ENCODE measurements at regions not wholly inside any gene's neighbourhood (a gene's known extent, or its start where the extent isn't known, plus 50 kb on each side); places are given as distances from the start of the nearest gene placed in this dataset.

- no peak for TF ChIP-seq CTCF (IDR thresholded peaks at IDR 0.05)
- TF ChIP-seq POLR2A (IDR thresholded peaks at IDR 0.05) = no peak
Observed at GRCh38 chr5:57335092-57335660, 147.4 kb downstream of the ACTBL2 start.
